ENCODE measurements at regions not wholly inside any gene's neighbourhood (a gene's known extent, or its start where the extent isn't known, plus 50 kb on each side); places are given as distances from the start of the nearest gene placed in this dataset.

DNA sequence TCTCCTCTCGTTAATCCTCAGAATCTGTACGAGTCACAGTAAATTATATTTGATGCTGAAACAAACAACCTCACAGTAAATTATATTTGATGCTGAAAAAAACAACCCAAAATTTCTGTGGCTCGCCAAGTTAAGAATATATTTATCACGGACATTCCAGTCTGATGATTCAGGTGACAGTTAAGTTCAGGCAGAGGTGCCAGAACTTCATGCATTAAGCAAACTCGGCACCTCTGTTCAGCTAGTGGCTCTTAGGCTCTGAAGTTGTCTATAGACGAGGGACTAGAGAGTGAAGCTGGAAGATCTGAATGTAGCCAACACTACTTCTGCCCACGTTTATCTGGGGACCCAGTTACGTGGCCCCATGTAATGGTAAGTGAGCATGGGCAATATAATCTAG is 132.2 kb upstream of the AGA start:
- no peak for TF ChIP-seq POLR2A (IDR thresholded peaks at IDR 0.05)
- TF ChIP-seq, protein P1, sequence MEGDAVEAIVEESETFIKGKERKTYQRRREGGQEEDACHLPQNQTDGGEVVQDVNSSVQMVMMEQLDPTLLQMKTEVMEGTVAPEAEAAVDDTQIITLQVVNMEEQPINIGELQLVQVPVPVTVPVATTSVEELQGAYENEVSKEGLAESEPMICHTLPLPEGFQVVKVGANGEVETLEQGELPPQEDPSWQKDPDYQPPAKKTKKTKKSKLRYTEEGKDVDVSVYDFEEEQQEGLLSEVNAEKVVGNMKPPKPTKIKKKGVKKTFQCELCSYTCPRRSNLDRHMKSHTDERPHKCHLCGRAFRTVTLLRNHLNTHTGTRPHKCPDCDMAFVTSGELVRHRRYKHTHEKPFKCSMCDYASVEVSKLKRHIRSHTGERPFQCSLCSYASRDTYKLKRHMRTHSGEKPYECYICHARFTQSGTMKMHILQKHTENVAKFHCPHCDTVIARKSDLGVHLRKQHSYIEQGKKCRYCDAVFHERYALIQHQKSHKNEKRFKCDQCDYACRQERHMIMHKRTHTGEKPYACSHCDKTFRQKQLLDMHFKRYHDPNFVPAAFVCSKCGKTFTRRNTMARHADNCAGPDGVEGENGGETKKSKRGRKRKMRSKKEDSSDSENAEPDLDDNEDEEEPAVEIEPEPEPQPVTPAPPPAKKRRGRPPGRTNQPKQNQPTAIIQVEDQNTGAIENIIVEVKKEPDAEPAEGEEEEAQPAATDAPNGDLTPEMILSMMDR (IDR thresholded peaks at IDR 0.05), result no peak
